ENCODE measurements at regions not wholly inside any gene's neighbourhood (a gene's known extent, or its start where the extent isn't known, plus 50 kb on each side); places are given as distances from the start of the nearest gene placed in this dataset.

DNA sequence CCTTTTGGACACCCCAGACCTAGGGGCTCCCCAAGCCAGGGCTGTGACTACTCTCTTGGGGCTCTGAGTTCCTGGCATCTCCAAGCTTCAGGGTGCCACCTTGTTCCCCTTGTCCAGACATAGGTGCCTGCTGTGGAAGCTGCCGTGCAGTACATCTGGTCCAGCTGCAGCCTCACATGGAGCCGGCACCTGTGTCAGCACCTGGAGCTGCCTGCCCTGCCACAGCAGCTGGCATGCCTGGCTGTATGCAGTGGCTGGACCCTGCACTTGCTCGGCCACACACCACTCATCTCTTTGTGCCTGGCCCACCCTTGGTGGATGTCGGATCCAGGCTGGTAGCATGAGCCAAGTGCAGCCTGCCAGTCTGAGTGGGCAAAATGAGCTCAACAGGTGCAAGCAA lies 775.8 kb downstream of the CDH11 start:
- no peak for TF ChIP-seq POLR2A (IDR thresholded peaks at IDR 0.05; ENCODE audit: extremely low read depth, insufficient read length)
- TF ChIP-seq, protein P1, sequence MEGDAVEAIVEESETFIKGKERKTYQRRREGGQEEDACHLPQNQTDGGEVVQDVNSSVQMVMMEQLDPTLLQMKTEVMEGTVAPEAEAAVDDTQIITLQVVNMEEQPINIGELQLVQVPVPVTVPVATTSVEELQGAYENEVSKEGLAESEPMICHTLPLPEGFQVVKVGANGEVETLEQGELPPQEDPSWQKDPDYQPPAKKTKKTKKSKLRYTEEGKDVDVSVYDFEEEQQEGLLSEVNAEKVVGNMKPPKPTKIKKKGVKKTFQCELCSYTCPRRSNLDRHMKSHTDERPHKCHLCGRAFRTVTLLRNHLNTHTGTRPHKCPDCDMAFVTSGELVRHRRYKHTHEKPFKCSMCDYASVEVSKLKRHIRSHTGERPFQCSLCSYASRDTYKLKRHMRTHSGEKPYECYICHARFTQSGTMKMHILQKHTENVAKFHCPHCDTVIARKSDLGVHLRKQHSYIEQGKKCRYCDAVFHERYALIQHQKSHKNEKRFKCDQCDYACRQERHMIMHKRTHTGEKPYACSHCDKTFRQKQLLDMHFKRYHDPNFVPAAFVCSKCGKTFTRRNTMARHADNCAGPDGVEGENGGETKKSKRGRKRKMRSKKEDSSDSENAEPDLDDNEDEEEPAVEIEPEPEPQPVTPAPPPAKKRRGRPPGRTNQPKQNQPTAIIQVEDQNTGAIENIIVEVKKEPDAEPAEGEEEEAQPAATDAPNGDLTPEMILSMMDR (IDR thresholded peaks at IDR 0.05; ENCODE audit: low read depth, low read length) = no peak
- no peak for TF ChIP-seq MYC (IDR thresholded peaks at IDR 0.05; ENCODE audit: low read depth, low read length)
